Activated T-helper 17 cell treated with anti-CD3 and anti-CD28 coated beads, Interleukin-2, amount 50 U/mL, for 72 hours (primary cell): ENCODE measurements at regions not wholly inside any gene's neighbourhood (a gene's known extent, or its start where the extent isn't known, plus 50 kb on each side); places are given as distances from the start of the nearest gene placed in this dataset.

ENCODE experiments used
- ATAC-seq: fragments of 150-1000 bp; cut with Tn5 transposase; replicated peaks from 2 replicates; pipeline ENCODE4 v1.10.0; 2021; ENCODE audit warnings: mild to moderate bottlenecking, moderate library complexity
- H3K27ac Mint-ChIP-seq: one replicate; pipeline ENCODE4 v1.8.0; 2022; ENCODE audit warnings: mixed read lengths
- H3K27me3 Mint-ChIP-seq: one replicate; pipeline ENCODE4 v1.8.0; 2022; ENCODE audit warnings: mixed read lengths
- H3K36me3 Mint-ChIP-seq: one replicate; pipeline ENCODE4 v1.8.0; 2022; ENCODE audit warnings: low read depth, mild to moderate bottlenecking, mixed read lengths
- H3K4me1 Mint-ChIP-seq: one replicate; pipeline ENCODE4 v1.8.0; 2022; ENCODE audit warnings: mixed read lengths
- H3K4me3 Mint-ChIP-seq: one replicate; pipeline ENCODE4 v1.8.0; 2022; ENCODE audit warnings: mild to moderate bottlenecking, mixed read lengths
- H3K9me3 Mint-ChIP-seq: one replicate; pipeline ENCODE4 v1.8.0; 2022; ENCODE audit warnings: mixed read lengths

GRCh38 chrX:110858565-110858964 is 62.9 kb upstream of the CHRDL1 start:
- Mint-ChIP-seq H3K27me3 (peaks cover 18% of the 10 kb centered on the region), H3K27ac (no peak overlapping the region), H3K9me3 (no peaks in the 10 kb centered on the region), H3K36me3 (no peaks in the 10 kb centered on the region), H3K4me3 (no peak overlapping the region), H3K4me1 (no peaks in the 10 kb centered on the region)
- no peak for ATAC-seq

GRCh38 chrX:110853610-110854009 is 58.0 kb upstream of the CHRDL1 start:
- Mint-ChIP-seq H3K9me3 (no peaks in the 10 kb centered on the region), H3K27me3 (peaks cover 4% of the 10 kb centered on the region), H3K27ac (no peak overlapping the region), H3K4me3 (no peak overlapping the region), H3K4me1 (no peaks in the 10 kb centered on the region), H3K36me3 (no peaks in the 10 kb centered on the region)
- ATAC-seq: no peak

DNA sequence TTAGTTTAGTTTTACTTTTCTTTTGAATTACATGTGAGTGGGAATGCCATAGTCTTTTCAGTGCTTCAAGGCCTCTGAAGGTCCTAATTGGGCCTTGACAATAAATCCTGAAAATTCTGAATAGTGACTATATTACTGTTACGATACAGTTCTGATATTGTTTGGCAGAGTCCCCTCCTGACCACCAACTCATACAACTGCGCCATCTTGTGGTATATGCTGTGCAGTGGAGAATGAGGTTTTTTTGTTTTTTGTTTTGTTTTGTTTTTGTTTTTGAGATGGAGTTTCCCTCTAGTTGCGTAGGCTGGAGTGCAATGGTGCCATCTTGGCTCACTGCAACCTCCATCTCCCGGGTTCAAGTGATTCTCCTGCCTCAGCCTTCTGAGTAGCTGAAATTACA is 56.6 kb upstream of the CHRDL1 start:
- no peaks in the 10 kb centered on the region for H3K36me3 Mint-ChIP-seq
- H3K27ac Mint-ChIP-seq: no peak overlapping the region
- no peak overlapping the region for H3K4me3 Mint-ChIP-seq
- no peak for ATAC-seq
- H3K9me3 Mint-ChIP-seq: no peaks in the 10 kb centered on the region
- no peaks in the 10 kb centered on the region for H3K4me1 Mint-ChIP-seq
- peaks cover 4% of the 10 kb centered on the region for H3K27me3 Mint-ChIP-seq

- Mint-ChIP-seq H3K4me3 (no peak overlapping the region), H3K4me1 (no peaks in the 10 kb centered on the region), H3K9me3 (no peaks in the 10 kb centered on the region), H3K36me3 (no peaks in the 10 kb centered on the region), H3K27me3 (peaks cover 4% of the 10 kb centered on the region), H3K27ac (no peak overlapping the region)
- no peak for ATAC-seq
These were observed 56.2 kb upstream of the CHRDL1 start for GRCh38 chrX:110851780-110852179.

- no peaks in the 10 kb centered on the region for H3K27me3 Mint-ChIP-seq
- H3K36me3 Mint-ChIP-seq: no peaks in the 10 kb centered on the region
- H3K4me1 Mint-ChIP-seq: no peaks in the 10 kb centered on the region
- no peak overlapping the region for H3K27ac Mint-ChIP-seq
- no peak overlapping the region for H3K4me3 Mint-ChIP-seq
- no peaks in the 10 kb centered on the region for H3K9me3 Mint-ChIP-seq
- ATAC-seq: peak; percentile 39
These were observed 51.7 kb upstream of the CHRDL1 start for GRCh38 chrX:110847334-110847733.

DNA sequence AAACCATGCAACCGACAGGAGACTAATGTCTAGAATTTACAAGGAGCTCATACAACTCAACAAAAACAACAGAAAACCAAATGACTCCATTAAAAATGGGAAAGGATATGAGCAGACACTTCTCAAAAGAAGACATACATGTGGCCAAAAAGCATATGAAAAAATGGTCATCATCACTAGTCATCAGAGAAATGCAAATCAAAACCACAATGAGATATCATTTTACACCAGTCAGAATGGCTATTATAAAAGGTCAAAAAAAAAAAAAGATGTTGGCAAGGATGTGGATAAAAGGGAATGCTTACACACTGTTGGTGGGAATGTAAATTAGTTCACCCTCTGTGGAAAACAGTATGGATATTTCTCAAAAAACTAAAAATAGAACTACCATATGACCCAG is 50.5 kb upstream of the CHRDL1 start:
- H3K36me3 Mint-ChIP-seq: no peaks in the 10 kb centered on the region
- H3K4me3 Mint-ChIP-seq: no peak overlapping the region
- H3K27ac Mint-ChIP-seq: no peak overlapping the region
- no peaks in the 10 kb centered on the region for H3K9me3 Mint-ChIP-seq
- H3K4me1 Mint-ChIP-seq: no peaks in the 10 kb centered on the region
- no peaks in the 10 kb centered on the region for H3K27me3 Mint-ChIP-seq
- ATAC-seq: no peak
